ENCODE measurements at regions not wholly inside any gene's neighbourhood (a gene's known extent, or its start where the extent isn't known, plus 50 kb on each side); places are given as distances from the start of the nearest gene placed in this dataset.
"Not testable (repeated sequence)": the region's sequence is repeated elsewhere in the genome, so short reads cannot be mapped to it uniquely, and the experiment has no call there.

DNA sequence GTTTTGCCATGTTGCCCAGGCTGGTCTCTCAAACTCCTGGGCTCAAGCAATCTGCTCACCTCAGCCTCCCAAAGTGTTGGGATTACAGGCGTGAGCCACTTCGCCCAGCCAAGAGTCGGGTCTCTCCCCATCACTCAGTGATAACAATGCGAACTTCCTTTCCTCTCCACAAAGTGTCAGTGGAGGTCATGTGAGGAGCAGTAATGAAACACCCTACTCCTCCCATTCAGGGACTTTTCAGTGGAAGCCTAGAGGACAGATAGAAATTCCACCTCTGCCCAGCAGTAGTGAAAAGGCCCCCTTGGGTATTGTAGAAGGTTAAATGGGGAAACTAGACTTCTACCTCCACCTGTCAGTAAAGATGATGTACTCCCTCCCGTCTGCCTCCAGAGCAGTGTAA, 141.9 kb upstream of the STK26 start:
- peaks cover 0 to 34% (median 0%) of the 10 kb centered on the region in 3 donors for H3K27me3 ChIP-seq (ENCODE audit: insufficient read depth in 3 of 3, low read length in 2 of 3)
- no peaks in the 10 kb centered on the region for H3K4me1 ChIP-seq
- intact Hi-C loops (cut with DNase I) = no loop called here
- no peak overlapping the region for H3K4me3 ChIP-seq
- peaks cover 4% of the 10 kb centered on the region for H3K9me3 ChIP-seq
- H3K27ac ChIP-seq = no peak overlapping the region
- TF ChIP-seq CTCF (IDR thresholded peaks at IDR 0.05) = no peak
- 58 to 74% (median 61%) methylated on average over 4 to 5 of the region's 5 CpGs for WGBS, 3 donors
- H3K36me3 ChIP-seq (ENCODE audit: insufficient read depth in 1 of 2, low read depth in 1 of 2) = no peaks in the 10 kb centered on the region
- DNase-seq (no peak), ATAC-seq (no peak)

DNA sequence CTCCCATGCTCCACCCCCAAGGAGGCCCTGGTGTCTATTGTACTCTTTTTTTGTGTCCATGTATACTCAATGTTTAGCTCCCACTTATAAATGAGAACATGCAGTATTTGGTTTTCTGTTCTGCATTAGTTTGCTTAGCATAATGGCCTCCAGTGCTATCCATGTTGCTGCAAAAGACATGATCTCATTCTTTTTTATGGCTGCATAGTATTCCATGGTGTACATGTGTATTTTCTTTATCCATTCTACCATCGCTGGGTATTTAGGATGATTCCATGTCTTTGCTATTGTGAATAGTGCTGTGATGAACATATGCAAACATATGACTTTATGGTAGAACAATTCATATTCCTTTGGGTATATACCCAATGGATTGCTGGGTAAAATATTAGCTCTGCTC, 138.1 kb upstream of the STK26 start:
- DNase-seq; ATAC-seq; H3K36me3 ChIP-seq (ENCODE audit: insufficient read depth in 1 of 2, low read depth in 1 of 2); H3K4me3 ChIP-seq; H3K27ac ChIP-seq; H3K4me1 ChIP-seq; H3K9me3 ChIP-seq; intact Hi-C loops (cut with DNase I): not testable (repeated sequence)
- H3K27me3 ChIP-seq (ENCODE audit: insufficient read depth in 3 of 3, low read length in 2 of 3) = peaks cover 0 to 30% (median 0%) of the 10 kb centered on the region in 3 donors
- 61 to 94% (median 88%) methylated on average over 1 of the region's 1 CpG for WGBS, 3 donors

DNA sequence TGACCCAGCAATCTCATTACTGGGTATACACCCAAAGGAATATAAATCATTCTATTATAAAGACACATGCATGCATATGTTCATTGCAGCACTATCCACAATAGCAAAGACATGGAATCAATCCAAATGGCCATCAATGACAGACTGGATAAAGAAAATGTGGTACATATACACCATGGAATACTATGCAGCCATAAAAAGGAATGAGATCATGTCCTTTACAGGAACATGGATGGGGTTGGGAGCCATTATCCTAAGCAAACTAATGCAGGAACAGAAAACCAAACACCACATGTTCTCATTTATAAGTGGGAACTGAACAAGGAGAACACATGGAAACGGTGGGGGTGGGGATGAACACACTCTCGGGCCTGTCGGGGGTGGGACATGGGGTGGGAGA, 129.2 kb upstream of the STK26 start:
- H3K27ac ChIP-seq, DNase-seq: not testable (repeated sequence)

GRCh38 chrX:131894995-131895394, 128.1 kb upstream of the STK26 start:
- Histone ChIP-seq H3K27me3 (ENCODE audit: insufficient read depth in 3 of 3, low read length in 2 of 3) (peaks cover 0 to 19% (median 0%) of the 10 kb centered on the region in 3 donors), H3K9me3 (no peaks in the 10 kb centered on the region), H3K36me3 (ENCODE audit: insufficient read depth in 1 of 2, low read depth in 1 of 2) (no peaks in the 10 kb centered on the region), H3K4me1 (no peaks in the 10 kb centered on the region), H3K27ac (no peak overlapping the region), H3K4me3 (no peak overlapping the region)
- DNase-seq = no peak
- 4 to 33% (median 23%) methylated on average over 1 of the region's 1 CpG for WGBS, 3 donors
- intact Hi-C loops (cut with DNase I) = no loop called here
- no peak for TF ChIP-seq CTCF (IDR thresholded peaks at IDR 0.05)
- ATAC-seq = no peak

More for the DNA sequence above, 129.2 kb upstream of the STK26 start:
- WGBS, 3 donors = 52 to 91% (median 88%) methylated on average over 3 of the region's 3 CpGs
- intact Hi-C loops (cut with DNase I); H3K36me3 ChIP-seq (ENCODE audit: insufficient read depth in 1 of 2, low read depth in 1 of 2); ATAC-seq; H3K4me1 ChIP-seq; H3K9me3 ChIP-seq; H3K4me3 ChIP-seq: not testable (repeated sequence)
- peaks cover 0 to 19% (median 0%) of the 10 kb centered on the region in 3 donors for H3K27me3 ChIP-seq (ENCODE audit: insufficient read depth in 3 of 3, low read length in 2 of 3)

DNA sequence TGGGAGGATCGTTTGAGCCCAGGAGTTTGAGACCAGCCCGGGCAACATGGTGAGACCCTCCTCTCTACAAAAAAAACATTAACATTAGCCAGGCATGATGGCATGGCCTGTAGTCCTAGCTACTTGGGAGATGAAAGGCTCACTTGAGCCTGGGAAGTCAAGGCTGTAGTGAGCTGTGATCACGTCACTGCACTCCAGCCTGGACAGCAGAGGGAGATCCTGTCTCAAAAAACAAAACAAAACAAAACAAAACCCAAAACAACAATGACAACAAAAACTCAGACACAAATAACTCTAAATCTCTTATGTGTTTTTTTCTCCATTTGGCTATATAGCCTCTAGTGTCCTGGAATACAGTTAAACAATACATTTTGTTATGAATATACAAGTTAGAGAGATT, 127.3 kb upstream of the STK26 start:
- WGBS, 3 donors = 43 to 69% (median 50%) methylated on average over 3 of the region's 3 CpGs
- intact Hi-C loops (cut with DNase I) = no loop called here
- Histone ChIP-seq H3K27ac (no peak overlapping the region), H3K9me3 (no peaks in the 10 kb centered on the region), H3K4me1 (no peaks in the 10 kb centered on the region), H3K27me3 (ENCODE audit: insufficient read depth in 3 of 3, low read length in 2 of 3) (peaks cover 0 to 15% (median 0%) of the 10 kb centered on the region in 3 donors), H3K4me3 (no peak overlapping the region), H3K36me3 (ENCODE audit: insufficient read depth in 1 of 2, low read depth in 1 of 2) (no peaks in the 10 kb centered on the region)
- DNase-seq = no peak
- no peak for TF ChIP-seq CTCF (IDR thresholded peaks at IDR 0.05)
- ATAC-seq = no peak

DNA sequence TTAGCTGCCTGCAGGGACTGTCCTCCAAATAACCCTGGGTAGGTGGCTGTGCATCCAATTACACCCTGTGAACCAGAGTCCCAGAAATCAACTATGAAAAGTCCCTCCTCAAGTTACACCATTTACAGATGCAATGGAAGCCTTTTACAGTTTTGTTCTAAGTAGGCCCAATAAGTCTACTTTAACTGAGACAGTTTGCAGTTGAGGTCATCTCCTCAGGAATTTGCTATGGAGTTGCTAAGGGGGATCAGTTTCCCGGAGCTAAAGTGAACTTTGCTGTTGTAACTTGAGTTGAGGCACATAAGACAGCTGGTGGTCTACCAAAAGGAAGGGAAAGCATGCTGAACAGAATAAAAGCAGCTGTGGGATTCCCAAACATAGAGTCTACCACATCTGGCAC, 121.6 kb upstream of the STK26 start:
- Histone ChIP-seq H3K27ac (no peak overlapping the region), H3K4me3 (no peak overlapping the region), H3K4me1 (no peaks in the 10 kb centered on the region), H3K27me3 (ENCODE audit: insufficient read depth in 3 of 3, low read length in 2 of 3) (peaks cover 0 to 26% (median 0%) of the 10 kb centered on the region in 3 donors), H3K36me3 (ENCODE audit: insufficient read depth in 1 of 2, low read depth in 1 of 2) (no peaks in the 10 kb centered on the region), H3K9me3 (no peaks in the 10 kb centered on the region)
- DNase-seq (no peak), ATAC-seq (no peak)
- TF ChIP-seq CTCF (IDR thresholded peaks at IDR 0.05) = no peak
- intact Hi-C loops (cut with DNase I) = no loop called here
- 0 to 26% (median 12%) methylated on average over 1 of the region's 1 CpG for WGBS, 3 donors
